ENCODE measurements at regions not wholly inside any gene's neighbourhood (a gene's known extent, or its start where the extent isn't known, plus 50 kb on each side); places are given as distances from the start of the nearest gene placed in this dataset.

- no peaks in the 10 kb centered on the region for H3K79me2 ChIP-seq (ENCODE audit: insufficient read depth, low read length)
- intact Hi-C loops (cut with micrococcal nuclease): no loop called here
- no peak overlapping the region for H3K4me3 ChIP-seq (replicated peaks in 1 of 2; ENCODE audit: low read depth in 1 of 2, low read length in 2 of 2)
- no peak overlapping the region for H2AFZ ChIP-seq (ENCODE audit: low read depth, low read length, poor library complexity, severe bottlenecking)
- ChIA-PET POLR2A (no interaction called here), RAD21 (ENCODE audit: low non-redundant PET in 1 of 2, low total read pairs in 2 of 2, uncharacterized antibody in 2 of 2, unreplicated experiment in 2 of 2) (no interaction called here), CTCF (no interaction called here)
- H3K27ac ChIP-seq (ENCODE audit: low read depth, low read length): no peak overlapping the region
- H3K4me2 ChIP-seq (ENCODE audit: low read length): no peak overlapping the region
- H3K27me3 ChIP-seq (ENCODE audit: insufficient read depth, low read length): peaks cover 5% of the 10 kb centered on the region; the same call in 1 of the 2 replicates
- H3K9ac ChIP-seq (ENCODE audit: low read length): no peak overlapping the region
- no peaks in the 10 kb centered on the region for H4K20me1 ChIP-seq (ENCODE audit: insufficient read depth)
- H3K9me2 ChIP-seq (ENCODE audit: insufficient read depth): no peaks in the 10 kb centered on the region
- DNase-seq (ENCODE audit: low read depth, low spot score) (no peak), ATAC-seq (no peak)
- no peaks in the 10 kb centered on the region for H3K9me3 ChIP-seq (ENCODE audit: control insufficient read depth in 1 of 2, insufficient read depth in 1 of 2, low read depth in 1 of 2, low read length in 2 of 2)
- no peak for TF ChIP-seq EZH2 (IDR thresholded peaks at IDR 0.05)
- no peak for TF ChIP-seq ZNF274 (IDR thresholded peaks at IDR 0.05; ENCODE audit: low read depth, low read length)
- TF ChIP-seq SRF (IDR thresholded peaks at IDR 0.05; ENCODE audit: low read depth): no peak
- TF ChIP-seq SIN3A (IDR thresholded peaks at IDR 0.05; ENCODE audit: low read depth): no peak
- no peak for TF ChIP-seq ZFX (IDR thresholded peaks at IDR 0.05)
- no peak for TF ChIP-seq CBX3 (IDR thresholded peaks at IDR 0.05; ENCODE audit: low read depth)
- TF ChIP-seq SP1 (IDR thresholded peaks at IDR 0.05; ENCODE audit: low read depth): no peak
- no peak for TF ChIP-seq TCF7L2 (IDR thresholded peaks at IDR 0.05; ENCODE audit: borderline replicate concordance, extremely low read depth, insufficient read depth, insufficient read length)
- no peak for TF ChIP-seq REST (IDR thresholded peaks at IDR 0.05; ENCODE audit: low read depth)
- TF ChIP-seq YY1 (IDR thresholded peaks at IDR 0.05; ENCODE audit: extremely low read depth, insufficient replicate concordance, low read depth, low read length): no peak
- no peak for TF ChIP-seq EGR1 (IDR thresholded peaks at IDR 0.05; ENCODE audit: low read depth)
- no peaks in the 10 kb centered on the region for H3K36me3 ChIP-seq (ENCODE audit: control insufficient read depth in 1 of 2, insufficient read depth in 2 of 2, low read length in 2 of 2)
- H3K4me1 ChIP-seq (ENCODE audit: control insufficient read depth in 1 of 2, insufficient read depth in 2 of 2, low read length in 2 of 2): no peaks in the 10 kb centered on the region
- no TSS peak for BruUV-seq (replicated peaks)
Measured at GRCh38 chr21:43273016-43273707, 104.4 kb downstream of the CRYAA start.

Measured in HCT116 (cell line).